ENCODE measurements at regions not wholly inside any gene's neighbourhood (a gene's known extent, or its start where the extent isn't known, plus 50 kb on each side); places are given as distances from the start of the nearest gene placed in this dataset.
A peak's percentile ranks its signal among the peaks of the same experiment; 100 is the strongest.
"Not testable (repeated sequence)": the region's sequence is repeated elsewhere in the genome, so short reads cannot be mapped to it uniquely, and the experiment has no call there.

DNA sequence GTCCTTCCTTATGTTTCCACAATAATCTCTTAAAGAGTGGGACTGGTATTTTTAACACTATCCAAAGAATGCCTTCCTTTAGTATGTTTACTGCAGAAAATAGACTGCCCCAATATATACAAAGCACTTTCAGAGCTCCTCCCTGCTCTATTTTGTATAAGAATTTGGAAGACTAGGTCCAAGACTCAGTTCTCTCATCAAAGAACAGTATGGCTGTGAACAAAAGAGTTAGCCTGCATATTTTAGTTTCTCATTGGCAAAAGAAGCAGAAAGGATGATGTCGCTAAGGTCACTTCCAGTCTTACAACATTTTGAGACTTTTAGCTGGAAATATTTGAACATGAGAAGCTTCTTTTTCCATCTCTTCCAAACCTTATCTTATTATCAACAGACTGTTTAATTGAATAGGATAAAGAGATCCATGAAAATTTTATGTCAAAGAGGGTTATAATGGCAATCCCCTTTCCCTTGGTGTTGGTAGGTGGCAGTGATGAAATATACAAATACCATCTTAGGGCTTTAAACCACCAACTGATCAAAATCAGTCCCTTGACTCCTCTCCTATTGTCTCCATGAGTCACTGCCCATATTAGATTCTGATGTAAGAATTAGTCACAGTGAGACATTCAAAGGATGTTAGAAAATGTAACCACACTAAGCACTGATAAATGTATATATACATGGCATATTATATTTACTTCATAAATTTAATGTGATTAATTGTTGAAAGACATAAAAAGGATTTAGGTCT, 266.9 kb upstream of the DSEL start:
- DNase-seq (ENCODE audit: low spot score) (peak; percentile 86), FAIRE-seq (peak; percentile 96)

DNA sequence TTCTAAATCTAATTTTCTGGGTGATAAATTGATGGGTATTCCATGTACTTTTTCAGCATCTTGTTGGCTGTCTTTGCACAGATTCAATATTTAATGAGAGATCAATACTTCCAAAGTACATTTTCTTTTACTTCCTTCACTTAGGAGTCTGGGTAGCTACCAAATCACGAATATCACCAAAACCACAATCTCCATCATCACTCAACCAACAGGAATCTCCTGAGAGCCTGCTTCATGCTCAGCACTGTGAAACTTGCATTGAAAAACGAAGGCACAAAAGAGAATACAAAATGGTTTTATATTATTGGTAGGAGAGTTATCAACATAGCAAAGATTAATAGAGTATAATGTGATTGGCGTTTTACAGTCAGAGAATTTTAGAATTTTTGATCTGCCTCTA, 261.5 kb upstream of the DSEL start:
- DNase-seq (ENCODE audit: low spot score) (no peak), FAIRE-seq (no peak)

DNA sequence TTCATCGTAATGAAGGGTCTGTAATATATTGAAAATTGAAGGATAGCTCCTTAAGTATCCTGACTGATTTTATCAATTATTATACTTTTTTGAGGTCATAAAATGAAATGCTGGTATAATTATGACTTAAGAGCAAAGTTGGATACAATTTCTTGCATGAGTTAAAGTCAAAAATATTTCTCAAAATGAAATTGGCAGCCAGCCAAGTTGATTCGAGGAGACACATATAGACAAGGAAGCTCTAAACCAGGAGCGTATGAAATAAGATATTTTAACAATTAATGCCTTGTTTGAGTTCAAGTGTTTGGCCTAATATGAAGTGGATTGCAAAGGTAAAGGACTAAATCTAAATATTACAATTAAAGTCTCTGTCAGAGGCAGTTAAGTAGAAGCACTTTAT, 260.4 kb upstream of the DSEL start:
- FAIRE-seq (no peak), DNase-seq (ENCODE audit: low spot score) (no peak)

DNA sequence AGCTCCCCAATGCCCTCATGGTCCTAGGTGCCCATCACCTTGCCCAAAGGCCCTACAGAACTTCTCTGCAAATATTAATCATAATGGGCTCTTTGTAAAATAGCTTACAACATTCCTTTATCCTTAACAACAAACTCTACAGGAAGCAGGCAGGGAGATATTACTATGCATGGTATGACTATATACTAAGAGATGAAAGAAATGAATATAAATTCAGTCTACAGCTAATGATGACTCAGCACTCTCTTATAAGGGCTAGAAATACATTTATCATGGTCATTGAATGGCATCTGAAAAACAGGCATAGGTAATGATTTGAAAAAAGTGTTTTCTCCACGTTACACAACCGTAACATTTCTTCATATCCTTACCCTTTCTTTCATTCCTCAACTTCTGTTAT, 254.8 kb upstream of the DSEL start:
- FAIRE-seq (no peak), DNase-seq (ENCODE audit: low spot score) (peak; percentile 41)

DNA sequence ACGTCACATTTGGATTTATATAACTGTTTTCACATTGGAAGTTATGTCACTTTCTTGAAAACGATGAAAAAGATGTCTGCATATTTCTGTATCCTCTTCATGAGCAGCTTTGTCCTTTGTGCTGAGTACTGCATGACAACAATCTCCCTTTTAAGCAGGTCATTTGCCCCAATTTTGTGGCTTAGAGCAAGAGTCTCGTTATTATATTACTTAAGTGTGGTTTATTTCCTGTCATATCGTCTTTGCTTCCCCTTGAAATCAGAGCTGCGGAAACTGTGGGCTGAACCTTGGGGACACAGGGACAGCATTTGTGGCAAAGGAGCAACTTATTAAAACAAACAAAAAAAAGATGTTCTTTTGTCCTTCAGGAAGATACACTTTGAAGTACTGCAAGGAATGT, 254.0 kb upstream of the DSEL start:
- no peak for FAIRE-seq
- DNase-seq (ENCODE audit: low spot score): no peak

DNA sequence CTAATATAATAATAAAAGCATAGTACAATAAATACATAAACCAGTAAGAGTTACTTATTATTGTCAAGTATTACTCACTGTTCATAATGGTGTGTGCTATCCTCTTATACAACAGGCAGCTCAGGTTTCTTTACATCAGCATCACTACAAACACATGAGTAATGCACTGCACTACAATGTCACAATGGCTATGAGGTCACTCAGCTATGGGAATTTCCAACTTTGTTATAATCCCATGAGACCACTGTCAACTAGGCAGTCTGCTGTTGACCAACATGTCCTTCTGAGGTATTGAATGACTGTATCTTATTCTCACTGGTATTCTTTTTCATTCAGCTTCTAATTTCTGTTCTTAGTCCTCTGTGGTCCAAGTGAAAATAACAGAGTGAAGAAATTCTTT, 250.4 kb upstream of the DSEL start:
- peak; percentile 80 for DNase-seq (ENCODE audit: low spot score)
- FAIRE-seq: peak; percentile 5

DNA sequence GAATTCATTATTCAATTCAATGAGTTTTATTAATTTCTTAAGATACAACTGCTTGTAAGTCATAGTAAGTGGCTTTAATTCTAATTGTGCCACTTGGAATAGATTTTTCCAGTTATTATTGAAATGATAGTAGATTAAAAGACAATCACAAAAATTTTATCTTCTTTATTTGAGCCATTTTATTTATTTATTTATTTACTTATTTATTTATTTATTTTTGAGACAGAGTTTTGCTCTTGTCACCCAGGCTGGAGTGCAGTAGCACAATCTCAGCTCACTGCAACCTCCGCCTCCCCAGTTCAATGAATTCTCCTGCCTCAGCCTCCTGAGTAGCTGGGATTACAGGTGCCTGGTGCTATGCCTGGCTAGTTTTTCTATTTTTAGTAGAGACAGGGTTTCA, 235.7 kb upstream of the DSEL start:
- not testable (repeated sequence) for DNase-seq (ENCODE audit: low spot score); FAIRE-seq

DNA sequence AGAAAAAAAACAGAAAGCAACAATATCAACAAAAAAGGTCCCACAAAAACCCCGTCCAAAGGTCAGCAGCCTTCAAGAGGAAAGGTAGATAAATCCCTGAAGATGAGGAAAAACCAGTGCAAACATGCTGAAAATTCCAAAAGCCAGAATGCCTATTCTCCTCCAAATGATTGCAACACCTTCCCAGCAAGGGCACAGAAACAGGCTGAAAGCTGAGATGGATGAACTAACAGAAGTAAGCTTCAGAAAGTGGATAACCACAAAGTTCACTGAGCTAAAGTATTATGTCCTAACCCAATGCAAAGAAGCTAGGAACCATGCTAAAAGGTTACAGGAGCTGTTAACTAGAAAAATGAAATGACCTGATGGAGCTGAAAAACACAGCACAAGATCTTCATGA, 226.4 kb upstream of the DSEL start:
- DNase-seq (ENCODE audit: low spot score): no peak
- FAIRE-seq: no peak

DNA sequence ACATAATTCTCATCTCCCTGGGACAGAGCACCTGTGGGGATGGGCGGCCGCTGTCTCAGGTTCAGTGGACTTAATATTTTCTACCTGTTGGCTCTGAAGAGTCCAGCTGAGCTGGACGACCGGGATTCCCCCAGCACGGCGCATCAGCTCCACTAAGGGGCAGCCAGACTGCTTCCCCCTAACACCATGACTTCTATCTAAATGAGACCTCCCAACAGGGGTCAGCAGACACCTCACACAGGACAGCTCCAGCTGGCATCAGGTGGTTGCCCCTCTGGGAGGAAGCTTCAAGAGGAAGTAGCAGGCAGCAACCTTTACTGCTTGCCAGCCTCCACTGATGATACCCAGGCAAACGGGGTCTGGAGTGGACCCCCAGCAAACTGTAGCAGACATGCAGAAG, 226.0 kb upstream of the DSEL start:
- DNase-seq (ENCODE audit: low spot score) (no peak), FAIRE-seq (no peak)

DNA sequence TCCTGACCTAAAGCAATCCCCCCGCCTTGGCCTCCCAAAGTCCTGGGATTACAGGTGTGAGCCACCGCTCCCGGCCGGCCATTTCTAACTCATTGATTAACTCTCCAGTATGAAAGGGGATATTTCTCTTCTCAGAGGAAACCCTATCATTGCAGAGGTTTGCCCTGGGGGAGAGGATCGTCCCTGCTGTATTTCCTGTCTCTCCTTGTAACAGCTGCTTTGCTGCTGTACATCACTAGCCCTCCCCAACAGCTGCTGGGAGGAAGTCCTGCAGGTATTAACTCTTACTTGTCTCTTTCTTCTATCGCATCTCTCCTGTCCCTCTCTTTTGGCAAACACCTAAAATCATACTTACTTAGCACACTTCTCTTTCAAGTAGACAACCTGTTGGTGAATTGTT, 219.0 kb upstream of the DSEL start:
- DNase-seq (ENCODE audit: low spot score) (no peak), FAIRE-seq (no peak)

DNA sequence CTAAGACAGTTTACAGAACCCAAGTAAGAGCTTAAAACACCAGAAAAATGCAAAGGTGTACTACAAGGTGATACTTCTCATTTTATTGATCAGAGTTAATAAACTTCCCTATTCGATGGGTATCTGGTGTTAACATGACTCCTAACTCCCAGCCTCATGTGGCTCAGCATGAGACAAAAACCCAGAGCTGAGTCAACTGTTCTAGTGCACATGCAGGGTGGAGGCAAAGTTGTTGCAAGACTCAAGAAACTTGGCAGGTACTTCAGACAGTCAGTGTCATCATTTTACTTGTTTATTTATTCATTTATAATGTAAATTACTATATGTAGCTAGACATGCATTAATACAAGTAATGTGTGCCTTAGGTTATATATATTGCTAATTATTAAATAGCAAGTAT, 216.6 kb upstream of the DSEL start:
- DNase-seq (ENCODE audit: low spot score) (peak; percentile 17), FAIRE-seq (no peak)

DNA sequence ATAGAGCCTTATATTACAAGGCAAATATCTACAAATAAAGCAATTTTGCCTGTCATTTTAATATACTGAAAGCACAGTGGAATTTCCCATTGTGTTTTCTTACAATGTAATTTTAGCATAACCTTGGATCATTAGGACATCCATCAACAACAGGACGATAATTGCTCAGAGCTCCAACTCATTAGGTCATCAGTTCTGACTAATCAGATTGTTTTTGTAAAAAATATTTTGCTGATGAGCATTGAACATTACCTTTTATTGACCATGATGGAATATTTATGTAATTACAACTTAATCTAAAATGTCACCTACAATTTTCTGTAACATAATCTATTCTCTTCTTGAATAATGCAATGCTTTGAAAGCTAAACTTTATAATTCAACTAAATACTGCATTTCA, 215.3 kb upstream of the DSEL start:
- FAIRE-seq (no peak), DNase-seq (ENCODE audit: low spot score) (peak; percentile 6)

DNA sequence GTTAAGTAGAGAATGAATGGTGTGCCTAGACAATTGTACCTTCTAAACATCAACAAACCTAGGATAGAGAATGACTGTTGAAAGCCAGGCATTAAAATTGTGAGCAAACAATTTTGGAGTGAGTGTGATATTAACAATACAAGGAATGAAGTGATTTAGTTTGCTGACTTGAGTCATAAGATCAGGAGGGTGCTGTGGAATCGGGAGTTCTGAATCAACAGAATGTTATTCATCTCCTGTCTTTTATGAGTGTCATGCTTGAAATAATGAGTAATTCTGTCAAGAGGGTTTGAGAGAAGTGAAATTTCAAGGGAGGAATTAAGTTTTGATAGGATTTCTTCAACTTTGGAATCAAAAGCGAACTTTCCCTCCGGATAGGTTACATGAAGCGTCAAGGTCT, 214.4 kb upstream of the DSEL start:
- DNase-seq (ENCODE audit: low spot score): peak; percentile 77
- FAIRE-seq: peak; percentile 84

DNA sequence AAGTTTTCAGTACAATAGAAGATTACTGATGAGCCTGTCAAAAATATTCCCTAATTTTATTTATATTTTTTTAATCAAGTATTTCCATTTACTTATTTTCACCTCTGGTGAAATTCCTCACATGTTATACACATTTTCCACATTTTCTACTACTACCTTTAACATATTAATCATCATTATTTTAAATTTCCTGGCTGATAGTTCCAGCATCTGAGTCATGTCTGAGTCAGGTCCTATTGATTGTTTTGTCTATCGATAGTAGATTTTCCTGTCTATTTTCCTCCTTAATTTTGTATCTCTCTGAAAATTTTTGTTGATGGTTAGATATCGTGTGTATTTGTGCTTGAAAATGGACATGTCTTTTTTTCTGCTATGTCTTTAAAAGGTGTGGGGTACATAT, 211.8 kb upstream of the DSEL start:
- no peak for DNase-seq (ENCODE audit: low spot score)
- FAIRE-seq: no peak

DNA sequence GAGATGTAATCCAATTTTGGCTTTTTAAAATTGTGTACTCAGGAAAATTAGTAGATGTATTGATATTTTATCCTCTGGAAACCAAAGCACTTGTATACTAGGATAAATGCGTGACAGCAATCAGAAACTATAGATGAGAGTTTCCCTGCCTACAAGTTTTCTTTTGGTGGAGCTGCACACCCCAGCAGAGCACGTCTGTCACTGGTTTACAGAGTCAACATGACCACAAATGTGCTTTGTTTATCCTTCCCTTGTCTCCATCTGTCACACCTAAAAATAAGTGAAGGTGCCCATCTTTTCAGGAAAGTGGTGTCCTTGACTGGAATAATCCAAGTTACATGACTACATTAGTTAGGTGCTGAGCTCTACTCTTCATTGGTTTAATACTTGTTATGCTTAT, 210.4 kb upstream of the DSEL start:
- no peak for FAIRE-seq
- no peak for DNase-seq (ENCODE audit: low spot score)

DNA sequence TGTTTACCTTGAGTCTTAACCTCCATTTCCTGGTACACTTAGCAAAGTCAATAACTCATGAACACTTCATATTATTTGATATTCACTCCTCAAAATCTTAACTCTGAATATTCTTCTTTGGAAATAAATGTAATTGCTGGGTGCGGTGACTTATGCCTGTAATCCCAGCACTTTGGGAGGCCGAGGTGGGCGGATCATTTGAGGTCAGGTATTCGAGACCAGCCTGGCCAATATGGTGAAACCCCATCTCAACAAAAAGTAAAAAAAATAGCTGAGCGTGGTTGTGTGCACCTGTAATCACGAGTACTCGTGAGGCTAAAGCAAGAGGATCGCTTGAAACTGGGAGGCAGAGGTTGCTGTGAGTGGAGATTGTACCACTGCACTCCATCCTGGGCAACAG, 201.3 kb upstream of the DSEL start:
- DNase-seq (ENCODE audit: low spot score) (no peak), FAIRE-seq (no peak)

DNA sequence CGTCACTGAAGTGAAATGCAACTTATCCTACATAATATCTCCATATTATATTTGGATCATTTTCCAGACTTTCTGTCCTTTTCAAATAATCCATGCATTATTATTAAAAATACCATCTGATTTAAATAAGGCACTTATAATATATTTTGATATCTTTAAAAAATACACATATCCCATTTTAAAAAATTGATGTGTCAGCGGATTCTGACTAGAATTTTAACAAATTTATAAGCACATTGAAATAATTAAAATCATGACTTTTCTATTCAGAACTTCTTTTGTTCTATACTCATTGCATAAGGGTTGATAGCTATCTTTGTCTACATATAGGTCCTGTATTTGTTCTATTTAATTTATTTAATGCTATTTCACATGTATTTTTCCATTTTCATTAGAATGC, 199.0 kb upstream of the DSEL start:
- FAIRE-seq (no peak), DNase-seq (ENCODE audit: low spot score) (no peak)

DNA sequence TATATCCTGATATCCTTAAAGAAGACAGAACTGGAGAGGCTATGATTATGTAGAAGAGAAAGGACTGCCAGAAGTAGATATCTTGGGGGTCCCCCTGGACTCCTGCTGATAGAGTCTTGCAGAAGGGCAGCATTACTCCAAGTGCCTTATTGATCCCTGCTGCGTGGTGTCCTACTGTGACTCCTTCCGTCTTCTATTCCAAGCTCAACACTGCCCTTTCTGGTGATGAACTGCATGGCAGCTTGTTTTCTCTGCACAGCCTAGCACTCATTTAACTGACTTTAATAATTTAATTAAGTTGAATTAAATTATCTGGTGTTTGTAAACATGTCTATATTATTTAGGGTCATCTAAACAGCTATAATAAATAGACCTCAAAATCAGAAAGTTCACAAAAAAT, 194.1 kb upstream of the DSEL start:
- FAIRE-seq (no peak), DNase-seq (ENCODE audit: low spot score) (no peak)

DNA sequence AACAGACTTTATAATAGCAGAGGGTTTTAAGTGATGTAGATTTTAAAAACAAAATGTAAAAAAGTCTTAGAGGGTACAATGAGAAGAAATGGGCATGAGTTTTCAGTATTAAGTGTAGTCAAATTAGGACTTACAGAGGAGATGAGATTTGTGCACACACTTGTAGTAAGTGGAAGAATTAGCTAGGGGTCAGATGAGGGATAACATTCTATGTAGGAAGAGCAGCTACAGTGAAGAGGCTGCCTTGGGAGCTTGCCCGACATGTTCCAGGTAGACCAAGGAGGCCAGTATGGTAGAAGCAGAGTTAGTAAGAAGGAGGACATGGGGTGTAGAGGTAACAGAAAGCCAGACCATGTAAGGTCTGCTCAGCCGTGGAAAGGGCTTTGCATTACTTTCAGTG, 189.2 kb upstream of the DSEL start:
- DNase-seq (ENCODE audit: low spot score): no peak
- FAIRE-seq: no peak

DNA sequence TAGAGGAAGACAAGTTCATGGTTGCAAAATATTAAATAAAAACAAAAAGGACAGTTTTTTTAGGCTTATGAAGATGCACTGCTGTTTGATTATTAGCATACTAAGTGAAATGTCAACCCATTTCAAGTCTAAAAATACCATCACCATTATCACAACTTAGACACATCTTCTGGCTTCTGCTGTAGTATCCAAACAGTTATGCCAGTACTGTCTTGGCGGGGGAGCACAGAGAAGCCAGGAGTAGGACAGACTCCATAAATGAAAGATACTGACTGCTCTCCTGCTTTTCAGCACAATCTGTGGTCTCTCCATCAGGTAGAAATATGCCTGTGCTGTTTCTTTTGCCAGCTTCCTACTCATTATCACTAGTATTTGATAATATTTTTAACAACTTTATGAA, 179.2 kb upstream of the DSEL start:
- DNase-seq (ENCODE audit: low spot score) (no peak), FAIRE-seq (no peak)

DNA sequence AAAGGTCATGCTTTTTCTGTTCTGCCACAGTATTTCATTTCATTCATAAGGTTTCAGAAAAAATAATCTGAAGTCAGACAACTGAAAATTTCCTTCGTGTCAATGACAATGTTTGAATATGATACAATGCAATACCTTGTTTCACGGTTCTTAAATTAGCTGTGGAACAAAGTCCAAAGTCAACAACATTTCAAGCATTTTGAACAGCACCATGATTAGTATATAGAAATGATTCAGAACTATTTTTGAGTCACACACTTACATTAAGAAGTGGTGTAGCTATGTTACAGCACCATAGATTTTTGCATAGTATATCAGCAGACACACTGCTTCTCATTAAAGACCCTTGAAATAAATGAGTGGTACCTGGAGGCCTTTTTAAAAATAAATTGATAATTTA, 178.3 kb upstream of the DSEL start:
- DNase-seq (ENCODE audit: low spot score): no peak
- no peak for FAIRE-seq

DNA sequence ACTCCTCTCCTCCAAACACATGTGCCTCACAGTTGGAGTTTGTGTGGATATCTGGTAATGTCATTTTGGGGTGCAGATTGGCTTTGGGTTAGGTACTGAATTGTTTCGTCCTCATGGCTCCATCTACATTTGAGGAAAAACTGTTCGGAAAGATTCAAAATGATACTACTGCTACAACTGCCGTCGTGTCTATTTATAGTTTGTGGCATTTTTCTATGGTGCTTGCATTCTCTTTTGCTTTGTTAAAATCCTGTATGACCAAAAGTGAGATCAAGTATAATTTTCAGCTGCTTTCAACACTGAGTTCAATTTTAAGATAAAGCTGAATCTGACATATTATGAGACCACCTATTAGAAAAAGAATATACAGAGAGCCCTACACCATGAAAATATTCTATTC, 176.3 kb upstream of the DSEL start:
- FAIRE-seq (no peak), DNase-seq (ENCODE audit: low spot score) (no peak)

DNA sequence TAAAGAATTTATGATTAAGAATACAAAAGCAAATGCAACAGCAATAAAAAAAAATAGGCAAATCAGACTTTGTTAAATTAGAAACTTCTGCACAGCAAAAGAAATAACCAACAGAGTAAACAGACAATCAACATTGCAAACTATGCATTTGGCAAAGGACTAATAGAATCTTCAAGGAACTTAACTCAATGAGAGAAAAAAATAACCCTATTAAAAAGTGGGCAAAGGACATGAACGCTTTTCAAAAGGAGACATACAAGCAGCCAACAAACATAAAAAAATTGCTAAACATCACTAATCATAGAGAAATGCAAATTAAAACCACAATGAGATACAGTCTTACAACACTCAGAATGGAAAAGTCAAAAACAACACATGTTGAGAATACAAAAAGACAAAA, 166.0 kb upstream of the DSEL start:
- DNase-seq (ENCODE audit: low spot score): no peak
- FAIRE-seq: no peak

DNA sequence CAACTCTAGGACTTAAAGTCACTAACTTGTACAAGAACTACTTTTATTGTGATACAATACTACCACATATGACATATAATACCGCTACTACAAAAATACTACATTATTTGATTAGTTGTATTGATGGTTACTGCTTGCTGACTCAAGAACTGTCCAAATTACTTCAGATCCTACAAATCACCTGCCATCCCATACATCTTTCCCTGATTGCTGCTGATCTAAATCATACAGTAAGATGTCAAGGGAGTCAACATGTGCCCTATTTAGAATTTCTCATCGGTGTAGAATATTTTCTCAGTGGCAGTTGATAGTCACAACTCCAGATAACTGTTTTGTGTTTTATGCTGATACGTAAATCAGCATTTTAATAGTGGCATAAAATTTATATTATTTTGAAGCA, 161.0 kb upstream of the DSEL start:
- DNase-seq (ENCODE audit: low spot score) (no peak), FAIRE-seq (no peak)

All from RCC 7860 (cell line).